ENCODE measurements at regions not wholly inside any gene's neighbourhood (a gene's known extent, or its start where the extent isn't known, plus 50 kb on each side); places are given as distances from the start of the nearest gene placed in this dataset.

DNA sequence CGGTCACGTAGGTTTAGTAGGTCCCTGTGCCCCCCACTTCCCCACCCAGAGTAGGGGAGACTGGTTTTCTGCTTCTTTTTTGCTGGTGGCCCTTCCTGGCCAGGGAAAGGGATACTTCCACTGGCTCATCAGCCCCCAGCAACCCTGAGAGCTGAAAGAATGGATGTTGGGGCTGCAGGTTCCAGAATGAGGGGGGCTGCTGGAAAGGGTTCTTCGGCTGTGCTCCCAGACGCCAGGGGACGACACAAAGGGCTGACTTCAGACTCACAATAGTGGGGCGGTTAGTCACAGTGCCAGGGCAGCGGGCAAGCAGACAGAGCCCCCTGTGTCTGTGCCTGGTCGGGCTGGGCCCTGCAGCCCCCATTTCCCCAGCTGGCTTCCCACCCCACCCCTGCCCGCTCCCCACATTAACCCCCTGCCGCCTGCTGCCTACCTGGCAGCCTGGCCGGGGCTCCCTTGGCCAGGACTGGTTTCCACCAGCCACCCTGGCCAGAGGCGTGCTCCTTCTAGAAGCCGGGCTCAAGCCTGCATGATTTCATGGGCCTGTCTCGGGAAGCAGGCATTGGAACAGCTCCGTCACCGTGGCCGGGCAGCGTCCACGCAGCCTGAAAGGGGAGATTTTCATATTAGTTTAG lies 79.1 kb upstream of the WNT7B start:
- H3K9me3 ChIP-seq (ENCODE audit: insufficient read depth, low read depth, low read length): no peaks in the 10 kb centered on the region
- H3K9ac ChIP-seq (ENCODE audit: low read depth, low read length, poor library complexity, severe bottlenecking): peak overlapping the region; percentile 98
- peak overlapping the region; percentile 81 for H3K4me2 ChIP-seq (ENCODE audit: low read depth, low read length, poor library complexity, severe bottlenecking)
- no peaks in the 10 kb centered on the region for H4K20me1 ChIP-seq (ENCODE audit: insufficient read depth, low read length, poor library complexity, severe bottlenecking)
- H3K9me2 ChIP-seq (replicated peaks; ENCODE audit: low read depth, low read length): no peaks in the 10 kb centered on the region
- no peak overlapping the region for H2AFZ ChIP-seq (ENCODE audit: low read length)
- 0 out of 2 replicates have a peak, but pooled peaks cover 3% of the 10 kb centered on the region for H3F3A ChIP-seq (ENCODE audit: low read depth)
- H3K27me3 ChIP-seq (ENCODE audit: insufficient read depth, low read length, poor library complexity, severe bottlenecking): no peaks in the 10 kb centered on the region
- TF ChIP-seq EZH2phosphoT487 (IDR thresholded peaks at IDR 0.05; ENCODE audit: borderline replicate concordance): no peak
- TF ChIP-seq, protein P1, sequence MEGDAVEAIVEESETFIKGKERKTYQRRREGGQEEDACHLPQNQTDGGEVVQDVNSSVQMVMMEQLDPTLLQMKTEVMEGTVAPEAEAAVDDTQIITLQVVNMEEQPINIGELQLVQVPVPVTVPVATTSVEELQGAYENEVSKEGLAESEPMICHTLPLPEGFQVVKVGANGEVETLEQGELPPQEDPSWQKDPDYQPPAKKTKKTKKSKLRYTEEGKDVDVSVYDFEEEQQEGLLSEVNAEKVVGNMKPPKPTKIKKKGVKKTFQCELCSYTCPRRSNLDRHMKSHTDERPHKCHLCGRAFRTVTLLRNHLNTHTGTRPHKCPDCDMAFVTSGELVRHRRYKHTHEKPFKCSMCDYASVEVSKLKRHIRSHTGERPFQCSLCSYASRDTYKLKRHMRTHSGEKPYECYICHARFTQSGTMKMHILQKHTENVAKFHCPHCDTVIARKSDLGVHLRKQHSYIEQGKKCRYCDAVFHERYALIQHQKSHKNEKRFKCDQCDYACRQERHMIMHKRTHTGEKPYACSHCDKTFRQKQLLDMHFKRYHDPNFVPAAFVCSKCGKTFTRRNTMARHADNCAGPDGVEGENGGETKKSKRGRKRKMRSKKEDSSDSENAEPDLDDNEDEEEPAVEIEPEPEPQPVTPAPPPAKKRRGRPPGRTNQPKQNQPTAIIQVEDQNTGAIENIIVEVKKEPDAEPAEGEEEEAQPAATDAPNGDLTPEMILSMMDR (conservative IDR thresholded peaks at IDR 0.05; ENCODE audit: low read length): no peak
- no peaks in the 10 kb centered on the region for H3K36me3 ChIP-seq (ENCODE audit: insufficient read depth, low read length)
- peaks cover 75% of the 10 kb centered on the region for H3K4me1 ChIP-seq (ENCODE audit: insufficient read depth, low read length, poor library complexity, severe bottlenecking)
- H3K4me3 ChIP-seq (ENCODE audit: low read length, poor library complexity, severe bottlenecking): peak overlapping the region; percentile 84
- H3K79me2 ChIP-seq (ENCODE audit: insufficient read depth, low read length): peaks cover 96% of the 10 kb centered on the region

DNA sequence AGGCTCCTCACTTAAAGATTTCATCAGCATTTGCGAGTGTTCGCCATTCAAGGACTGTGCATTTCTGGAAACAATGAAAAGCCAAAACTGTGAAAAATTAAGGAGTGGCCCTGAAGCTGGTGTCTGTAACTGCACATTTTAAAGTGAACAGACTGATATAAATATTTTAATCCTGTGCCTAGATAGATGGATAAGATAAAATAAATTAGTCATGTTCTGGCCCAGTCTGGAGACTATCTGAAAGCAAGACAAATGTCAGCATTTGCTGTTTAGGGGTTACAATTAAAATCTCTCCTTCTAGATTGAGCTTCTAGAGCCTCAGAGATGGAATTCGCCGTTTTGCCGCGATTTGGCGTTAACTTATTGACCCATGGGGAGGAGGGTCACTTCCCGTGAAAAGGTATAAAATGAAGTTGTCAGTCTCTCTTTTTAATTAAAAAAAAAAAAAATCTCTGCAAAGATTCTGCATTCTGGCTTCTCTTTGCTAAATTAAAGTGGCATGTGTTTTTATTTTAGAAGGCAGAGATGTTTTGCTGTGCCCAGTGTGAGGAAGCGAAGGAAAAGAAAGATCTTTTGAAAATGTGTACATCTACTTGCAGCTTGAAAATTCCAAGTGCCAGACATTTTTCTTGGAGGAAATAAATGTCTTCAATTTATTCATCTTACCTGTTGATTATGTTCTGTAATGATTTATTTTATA lies 79.7 kb upstream of the WNT7B start:
- TF ChIP-seq, protein P1 (conservative IDR thresholded peaks at IDR 0.05; ENCODE audit: low read length): no peak
- no peak for TF ChIP-seq EZH2phosphoT487 (IDR thresholded peaks at IDR 0.05; ENCODE audit: borderline replicate concordance)
- Histone ChIP-seq H3K9ac (ENCODE audit: low read depth, low read length, poor library complexity, severe bottlenecking) (peak overlapping the region; percentile 98), H2AFZ (ENCODE audit: low read length) (no peak overlapping the region), H3K27me3 (ENCODE audit: insufficient read depth, low read length, poor library complexity, severe bottlenecking) (no peaks in the 10 kb centered on the region), H3K4me3 (ENCODE audit: low read length, poor library complexity, severe bottlenecking) (peak overlapping the region; percentile 84), H3K4me1 (ENCODE audit: insufficient read depth, low read length, poor library complexity, severe bottlenecking) (peaks cover 71% of the 10 kb centered on the region), H3K79me2 (ENCODE audit: insufficient read depth, low read length) (peaks cover 96% of the 10 kb centered on the region), H3K36me3 (ENCODE audit: insufficient read depth, low read length) (no peaks in the 10 kb centered on the region), H3K9me3 (ENCODE audit: insufficient read depth, low read depth, low read length) (no peaks in the 10 kb centered on the region), H3K9me2 (replicated peaks; ENCODE audit: low read depth, low read length) (no peaks in the 10 kb centered on the region), H3K4me2 (ENCODE audit: low read depth, low read length, poor library complexity, severe bottlenecking) (peak overlapping the region; percentile 81), H4K20me1 (ENCODE audit: insufficient read depth, low read length, poor library complexity, severe bottlenecking) (no peaks in the 10 kb centered on the region), H3F3A (ENCODE audit: low read depth) (0 out of 2 replicates have a peak, but pooled peaks cover 3% of the 10 kb centered on the region)

DNA sequence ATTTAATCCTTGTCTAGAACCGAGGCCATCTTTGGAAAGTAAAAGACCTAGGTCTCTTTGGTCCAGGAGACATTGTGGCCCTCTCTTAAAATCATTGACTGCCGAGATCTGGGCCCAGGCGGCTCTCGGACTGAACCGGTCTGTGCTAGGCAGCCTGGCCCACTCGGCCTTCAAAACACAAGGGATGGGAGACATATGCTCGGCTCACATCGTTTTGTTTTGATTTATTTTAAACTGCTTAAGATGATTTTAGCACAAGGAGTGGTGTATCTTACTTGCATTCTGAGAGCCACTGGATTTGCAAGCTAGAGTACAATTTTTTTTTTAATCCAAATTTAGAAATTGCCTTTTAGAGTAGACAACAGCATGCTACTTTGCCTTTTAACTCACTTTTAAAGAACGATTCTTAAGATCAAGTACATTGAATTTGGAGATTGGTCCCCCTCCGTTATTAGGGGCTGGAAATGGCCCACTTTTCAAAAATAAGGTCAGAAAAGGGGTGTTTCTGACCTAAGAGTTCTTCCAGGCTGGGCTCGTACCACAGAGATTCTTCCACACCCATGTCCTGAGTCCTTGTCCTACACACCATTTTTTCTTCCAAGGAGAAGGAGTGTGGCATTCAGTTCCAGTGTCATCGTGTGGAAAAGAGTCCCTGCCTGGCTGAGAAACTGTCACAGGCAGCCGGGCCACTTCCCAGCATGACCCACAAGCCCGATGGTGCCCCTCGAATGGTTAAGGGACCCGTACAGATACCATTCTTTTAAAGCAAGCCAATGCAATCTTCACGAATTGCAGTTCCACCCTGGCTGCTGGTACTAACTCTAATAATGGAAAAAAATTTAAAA lies 80.5 kb upstream of the WNT7B start:
- no peak overlapping the region for H2AFZ ChIP-seq (ENCODE audit: low read length)
- H3K4me1 ChIP-seq (ENCODE audit: insufficient read depth, low read length, poor library complexity, severe bottlenecking): peaks cover 67% of the 10 kb centered on the region
- 0 out of 2 replicates have a peak, but pooled peaks cover 3% of the 10 kb centered on the region for H3F3A ChIP-seq (ENCODE audit: low read depth)
- H3K9me2 ChIP-seq (replicated peaks; ENCODE audit: low read depth, low read length): no peaks in the 10 kb centered on the region
- no peaks in the 10 kb centered on the region for H3K9me3 ChIP-seq (ENCODE audit: insufficient read depth, low read depth, low read length)
- H3K9ac ChIP-seq (ENCODE audit: low read depth, low read length, poor library complexity, severe bottlenecking): peak overlapping the region; percentile 98
- TF ChIP-seq EZH2phosphoT487 (IDR thresholded peaks at IDR 0.05; ENCODE audit: borderline replicate concordance): no peak
- TF ChIP-seq, protein P1 (conservative IDR thresholded peaks at IDR 0.05; ENCODE audit: low read length): no peak
- no peaks in the 10 kb centered on the region for H4K20me1 ChIP-seq (ENCODE audit: insufficient read depth, low read length, poor library complexity, severe bottlenecking)
- peak overlapping the region; percentile 84 for H3K4me3 ChIP-seq (ENCODE audit: low read length, poor library complexity, severe bottlenecking)
- H3K4me2 ChIP-seq (ENCODE audit: low read depth, low read length, poor library complexity, severe bottlenecking): peak overlapping the region; percentile 81
- H3K36me3 ChIP-seq (ENCODE audit: insufficient read depth, low read length): no peaks in the 10 kb centered on the region
- H3K27me3 ChIP-seq (ENCODE audit: insufficient read depth, low read length, poor library complexity, severe bottlenecking): no peaks in the 10 kb centered on the region
- peaks cover 96% of the 10 kb centered on the region for H3K79me2 ChIP-seq (ENCODE audit: insufficient read depth, low read length)
